Loucy (cell line): ENCODE measurements at regions not wholly inside any gene's neighbourhood (a gene's known extent, or its start where the extent isn't known, plus 50 kb on each side); places are given as distances from the start of the nearest gene placed in this dataset.

ENCODE experiments used
- H2AFZ ChIP-seq: fragments of 200-600 bp; sonication (generic); 2 replicates; pipeline ENCODE4 v1.6.0; 2016; ENCODE audit warnings: antibody characterized with exemption, mild to moderate bottlenecking, low read length, moderate library complexity
- H3F3A ChIP-seq: fragments of 200-600 bp; 2 replicates; pipeline ENCODE4 v1.6.0; 2016; ENCODE audit warnings: antibody characterized with exemption, low read depth, mild to moderate bottlenecking
- H3K27me3 ChIP-seq: fragments of 200-600 bp; sonication (generic); 2 replicates; pipeline ENCODE4 v1.6.1; 2014; ENCODE audit warnings: low read length, mild to moderate bottlenecking; ENCODE audit not compliant: insufficient read depth, poor library complexity, severe bottlenecking
- H3K36me3 ChIP-seq: fragments of 200-600 bp; sonication (generic); 2 replicates; pipeline ENCODE4 v1.6.1; 2016; ENCODE audit warnings: low read length; ENCODE audit not compliant: insufficient read depth
- H3K4me1 ChIP-seq: fragments of 200-600 bp; sonication (generic); 2 replicates; pipeline ENCODE4 v1.5.1; 2014; ENCODE audit warnings: low read length, mild to moderate bottlenecking; ENCODE audit not compliant: insufficient read depth, poor library complexity, severe bottlenecking
- H3K4me2 ChIP-seq: fragments of 200-600 bp; sonication (generic); 2 replicates; pipeline ENCODE4 v1.6.0; 2014; ENCODE audit warnings: antibody characterized with exemption, low read length, low read depth, mild to moderate bottlenecking; ENCODE audit not compliant: poor library complexity, severe bottlenecking
- H3K4me3 ChIP-seq: fragments of 200-600 bp; sonication (generic); 2 replicates; pipeline ENCODE4 v1.5.1; 2014; ENCODE audit warnings: low read length, mild to moderate bottlenecking, mixed read lengths; ENCODE audit not compliant: poor library complexity, severe bottlenecking
- H3K79me2 ChIP-seq: fragments of 200-600 bp; sonication (generic); 2 replicates; pipeline ENCODE4 v1.6.1; 2014; ENCODE audit warnings: low read length; ENCODE audit not compliant: insufficient read depth
- H3K9ac ChIP-seq: fragments of 200-600 bp; sonication (generic); 2 replicates; pipeline ENCODE4 v1.6.0; 2014; ENCODE audit warnings: mild to moderate bottlenecking, low read depth, low read length, moderate library complexity; ENCODE audit not compliant: poor library complexity, severe bottlenecking
- H3K9me2 ChIP-seq: fragments of 200-600 bp; sonication (generic); replicated peaks from 2 replicates; pipeline ENCODE4 v1.6.1; 2016; ENCODE audit warnings: low read depth, low read length, mixed read lengths
- H3K9me3 ChIP-seq: fragments of 200-600 bp; sonication (generic); 2 replicates; pipeline ENCODE4 v1.6.1; 2014; ENCODE audit warnings: mild to moderate bottlenecking, antibody characterized with exemption, low read length, low read depth; ENCODE audit not compliant: insufficient read depth
- H4K20me1 ChIP-seq: fragments of 200-600 bp; sonication (generic); 2 replicates; pipeline ENCODE4 v1.6.0; 2014; ENCODE audit warnings: antibody characterized with exemption, low read length, mild to moderate bottlenecking; ENCODE audit not compliant: insufficient read depth, poor library complexity, severe bottlenecking
- CTCF ChIP-seq: fragments of 200-600 bp; sonication (generic); conservative IDR thresholded peaks from 2 replicates; pipeline ENCODE4 v1.5.1; 2014; ENCODE audit warnings: mild to moderate bottlenecking, antibody characterized with exemption, low read length
- EZH2phosphoT487 ChIP-seq: fragments of 200-600 bp; IDR thresholded peaks from 2 replicates; pipeline ENCODE4 v1.6.1; 2018; ENCODE audit warnings: antibody characterized with exemption, mild to moderate bottlenecking, moderate library complexity, borderline replicate concordance

- no peaks in the 10 kb centered on the region for H3K27me3 ChIP-seq
- H3K9me2 ChIP-seq, result no peaks in the 10 kb centered on the region
- TF ChIP-seq EZH2phosphoT487 (no peak), CTCF (no peak)
- no peak overlapping the region for H3K4me3 ChIP-seq
- no peaks in the 10 kb centered on the region for H3K36me3 ChIP-seq
- no peaks in the 10 kb centered on the region for H3K79me2 ChIP-seq
- no peak overlapping the region for H3K4me2 ChIP-seq
- H4K20me1 ChIP-seq, result no peaks in the 10 kb centered on the region
- no peak overlapping the region for H3K9ac ChIP-seq
- no peaks in the 10 kb centered on the region for H3K4me1 ChIP-seq
- H3K9me3 ChIP-seq, result no peaks in the 10 kb centered on the region
- H3F3A ChIP-seq, result no peaks in the 10 kb centered on the region
- no peak overlapping the region for H2AFZ ChIP-seq
These were observed 58.5 kb upstream of the ANKRD17 start for GRCh38 chr4:73317092-73317491.

GRCh38 chr4:73315091-73315490 lies 56.5 kb upstream of the ANKRD17 start:
- TF ChIP-seq CTCF (no peak), EZH2phosphoT487 (no peak)
- H3K27me3 ChIP-seq, result no peaks in the 10 kb centered on the region
- H2AFZ ChIP-seq, result no peak overlapping the region
- H3F3A ChIP-seq, result no peaks in the 10 kb centered on the region
- H3K9me3 ChIP-seq, result no peaks in the 10 kb centered on the region
- H3K4me2 ChIP-seq, result no peak overlapping the region
- H3K4me1 ChIP-seq, result no peaks in the 10 kb centered on the region
- H3K9ac ChIP-seq, result no peak overlapping the region
- H4K20me1 ChIP-seq, result no peaks in the 10 kb centered on the region
- H3K4me3 ChIP-seq, result no peak overlapping the region
- no peaks in the 10 kb centered on the region for H3K36me3 ChIP-seq
- H3K79me2 ChIP-seq, result no peaks in the 10 kb centered on the region
- no peaks in the 10 kb centered on the region for H3K9me2 ChIP-seq

GRCh38 chr4:73312967-73313366 lies 54.4 kb upstream of the ANKRD17 start:
- TF ChIP-seq EZH2phosphoT487 (no peak), CTCF (no peak)
- no peaks in the 10 kb centered on the region for H3K27me3 ChIP-seq
- H3F3A ChIP-seq, result no peaks in the 10 kb centered on the region
- no peaks in the 10 kb centered on the region for H4K20me1 ChIP-seq
- H3K9ac ChIP-seq, result no peak overlapping the region
- H3K4me3 ChIP-seq, result no peak overlapping the region
- no peaks in the 10 kb centered on the region for H3K9me3 ChIP-seq
- H3K4me2 ChIP-seq, result no peak overlapping the region
- H3K79me2 ChIP-seq, result no peaks in the 10 kb centered on the region
- no peaks in the 10 kb centered on the region for H3K36me3 ChIP-seq
- H3K4me1 ChIP-seq, result no peaks in the 10 kb centered on the region
- H3K9me2 ChIP-seq, result no peaks in the 10 kb centered on the region
- H2AFZ ChIP-seq, result no peak overlapping the region
